GM12878 (cell line): ENCODE measurements at regions not wholly inside any gene's neighbourhood (a gene's known extent, or its start where the extent isn't known, plus 50 kb on each side); places are given as distances from the start of the nearest gene placed in this dataset.

Source experiments
- ATAC-seq: fragments of 200-7000 bp; cut with Tn5 transposase; 3 replicates; pipeline ENCODE4 v1.9.1; 2020; ENCODE audit warnings: mild to moderate bottlenecking, moderate library complexity
- BruUV-seq: library from RNA; stranded (reverse); fragments of 400-500 nt; replicated peaks from 2 replicates; lab custom pipeline; 2021; lab: Mats Ljungman, UMichigan
- CTCF ChIA-PET: fragments of 300-600 bp; sonication (Branson Sonifier 250); formaldehyde crosslinking; extraction: SDS; loops from one replicate; lab custom pipeline; 2021; ENCODE audit warnings: inconsistent platforms; lab: Yijun Ruan, JAX
- POLR2A ChIA-PET: fragments of 350-600 bp; formaldehyde crosslinking; extraction: SDS; loops from one replicate; lab custom pipeline; 2021; ENCODE audit warnings: inconsistent platforms; lab: Charles Lee
- RAD21 ChIA-PET: fragments of 300-600 bp; sonication (Branson Sonifier 250); formaldehyde crosslinking; loops from one replicate; lab custom pipeline; 2023; ENCODE audit warnings: antibody characterized with exemption; ENCODE audit not compliant: unreplicated experiment; lab: Charles Lee
- SMC1A ChIA-PET: fragments of 300-600 bp; sonication (Branson Sonifier 250); formaldehyde crosslinking; loops from one replicate; lab custom pipeline; 2023; ENCODE audit not compliant: unreplicated experiment, uncharacterized antibody; lab: Charles Lee
- DNase-seq: peaks from one replicate; pipeline ENCODE4 v3.0.0-alpha.2; 2011; ENCODE audit warnings: low read depth, low spot score
- FAIRE-seq: peaks from 3 replicates; lab custom pipeline; 2011; peaks lifted over from hg19 to GRCh38; lab: Jason Lieb, UNC
- H2AFZ ChIP-seq: 2 replicates; pipeline ENCODE4 v1.6.0; 2011; ENCODE audit warnings: low read depth, low read length, control low read depth; ENCODE audit not compliant: control insufficient read depth
- H3K27ac ChIP-seq: 2 replicates; pipeline ENCODE4 v1.5.1; 2011; ENCODE audit warnings: control low read depth; ENCODE audit not compliant: control insufficient read depth, insufficient read depth
- H3K27me3 ChIP-seq, 2 experiments: replicated peaks in 1 of 2; 2 replicates each; pipeline versions ENCODE4 v1.6.0 to v1.6.1; 2011; ENCODE audit warnings: low read length in 1 of 2; ENCODE audit not compliant: control insufficient read depth in 2 of 2, insufficient read depth in 2 of 2
- H3K36me3 ChIP-seq, 2 experiments: 2 replicates each; pipeline ENCODE4 v1.5.1; 2011; ENCODE audit warnings: low read length in 1 of 2; ENCODE audit not compliant: control insufficient read depth in 2 of 2, insufficient read depth in 2 of 2
- H3K4me1 ChIP-seq: 2 replicates; pipeline ENCODE4 v1.6.1; 2011; ENCODE audit warnings: mild to moderate bottlenecking, low read length, moderate library complexity, mixed read lengths; ENCODE audit not compliant: control insufficient read depth, insufficient read depth
- H3K4me2 ChIP-seq: 2 replicates; pipeline ENCODE4 v1.6.0; 2011; ENCODE audit warnings: control low read depth; ENCODE audit not compliant: control insufficient read depth, insufficient read depth
- H3K4me3 ChIP-seq: fragments of 200-600 bp; sonication (generic); 2 replicates; pipeline ENCODE4 v1.5.1; 2016
- H3K79me2 ChIP-seq: 2 replicates; pipeline ENCODE4 v1.6.0; 2011; ENCODE audit warnings: low read length; ENCODE audit not compliant: control insufficient read depth, insufficient read depth
- H3K9ac ChIP-seq: 2 replicates; pipeline ENCODE4 v1.8.0; 2011; ENCODE audit warnings: low read length, control low read depth, mixed read lengths; ENCODE audit not compliant: control insufficient read depth, insufficient read depth
- H3K9me3 ChIP-seq: replicated peaks from 3 replicates; pipeline ENCODE4 v1.5.1; 2011; ENCODE audit warnings: mild to moderate bottlenecking, low read length; ENCODE audit not compliant: control insufficient read depth, insufficient read depth
- H4K20me1 ChIP-seq: 2 replicates; pipeline ENCODE4 v1.6.0; 2011; ENCODE audit not compliant: control insufficient read depth, insufficient read depth
- CBX5 ChIP-seq: sonication (generic); IDR thresholded peaks from 2 replicates; pipeline ENCODE4 v1.6.1; 2016; ENCODE audit warnings: low read depth, moderate library complexity, mild to moderate bottlenecking, inconsistent platforms
- EGR1 ChIP-seq, 2 experiments: IDR thresholded peaks; 1 replicate in 1 of 2; 2 replicates in 1 of 2; pipeline ENCODE4 v1.6.1; 2011 to 2012; ENCODE audit warnings: low read depth in 2 of 2, low read length in 2 of 2, borderline replicate concordance in 1 of 2, mild to moderate bottlenecking in 1 of 2, moderate library complexity in 1 of 2
- MTA2 ChIP-seq: fragments of 450-650 bp; IDR thresholded peaks from 2 replicates; pipeline ENCODE4 v1.6.1; 2016; ENCODE audit warnings: low read depth, mild to moderate bottlenecking, moderate library complexity
- WGBS: methylation state at CpG from one replicate; pipeline ENCODE4 v1.1.6; 2016; ENCODE audit warnings: low lambda C conversion rate; ENCODE audit not compliant: insufficient replicate concordance, insufficient coverage; ENCODE audit errors: missing lambda C conversion rate; 5-methylcytosine and 5-hydroxymethylcytosine counted together
- in situ Hi-C: fragments of 300-500 bp; cut with MboI; formaldehyde crosslinking; loops from 9 replicates; pipeline ENCODE4 v1.14.3; 2018; ENCODE audit warnings: mixed read lengths
- intact Hi-C: fragments of 100-400 bp; cut with micrococcal nuclease; formaldehyde crosslinking; loops from one replicate; pipeline ENCODE4 v1.14.2; 2022; ENCODE audit not compliant: unreplicated experiment
- TF ChIP-seq, protein P1 (sequence below): IDR thresholded peaks from 2 replicates; pipeline ENCODE4 v1.6.1; 2012; ENCODE audit warnings: improper control_type of control experiment, low read depth, low read length; ENCODE audit not compliant: insufficient replicate concordance

DNA sequence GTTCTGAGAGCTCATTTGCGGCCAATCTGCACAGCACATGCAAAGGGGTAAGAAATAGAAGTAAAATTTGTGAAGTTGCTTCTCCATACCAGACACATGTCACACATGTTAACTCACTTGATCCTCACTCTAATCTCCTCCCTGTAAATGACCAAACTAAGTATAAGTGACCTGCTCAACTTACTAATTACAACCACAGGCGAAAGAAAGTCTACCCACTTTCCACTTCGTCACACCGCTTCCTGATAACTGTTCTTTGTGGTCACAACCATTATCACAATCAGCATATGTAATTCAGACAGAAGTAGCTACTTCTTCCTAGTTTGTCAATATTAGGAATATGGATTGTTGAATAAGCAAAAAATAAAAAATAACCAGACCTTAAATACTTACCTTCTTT lies 293.7 kb upstream of the CLEC14A start:
- RAD21 ChIA-PET = no interaction called here
- no peak overlapping the region for H3K9ac ChIP-seq
- no peaks in the 10 kb centered on the region for H3K36me3 ChIP-seq
- no peaks in the 10 kb centered on the region for H3K79me2 ChIP-seq
- no peak for FAIRE-seq
- in situ Hi-C loops = no loop called here
- H3K9me3 ChIP-seq = no peaks in the 10 kb centered on the region
- H3K27ac ChIP-seq = no peak overlapping the region
- H2AFZ ChIP-seq = no peak overlapping the region
- CTCF ChIA-PET = no interaction called here
- BruUV-seq = no TSS peak
- WGBS = 26% methylated on average over 4 of the region's 4 CpGs
- no peaks in the 10 kb centered on the region for H3K27me3 ChIP-seq
- intact Hi-C loops = no loop called here
- H4K20me1 ChIP-seq = no peaks in the 10 kb centered on the region
- ATAC-seq = no peak
- TF ChIP-seq, protein P1, sequence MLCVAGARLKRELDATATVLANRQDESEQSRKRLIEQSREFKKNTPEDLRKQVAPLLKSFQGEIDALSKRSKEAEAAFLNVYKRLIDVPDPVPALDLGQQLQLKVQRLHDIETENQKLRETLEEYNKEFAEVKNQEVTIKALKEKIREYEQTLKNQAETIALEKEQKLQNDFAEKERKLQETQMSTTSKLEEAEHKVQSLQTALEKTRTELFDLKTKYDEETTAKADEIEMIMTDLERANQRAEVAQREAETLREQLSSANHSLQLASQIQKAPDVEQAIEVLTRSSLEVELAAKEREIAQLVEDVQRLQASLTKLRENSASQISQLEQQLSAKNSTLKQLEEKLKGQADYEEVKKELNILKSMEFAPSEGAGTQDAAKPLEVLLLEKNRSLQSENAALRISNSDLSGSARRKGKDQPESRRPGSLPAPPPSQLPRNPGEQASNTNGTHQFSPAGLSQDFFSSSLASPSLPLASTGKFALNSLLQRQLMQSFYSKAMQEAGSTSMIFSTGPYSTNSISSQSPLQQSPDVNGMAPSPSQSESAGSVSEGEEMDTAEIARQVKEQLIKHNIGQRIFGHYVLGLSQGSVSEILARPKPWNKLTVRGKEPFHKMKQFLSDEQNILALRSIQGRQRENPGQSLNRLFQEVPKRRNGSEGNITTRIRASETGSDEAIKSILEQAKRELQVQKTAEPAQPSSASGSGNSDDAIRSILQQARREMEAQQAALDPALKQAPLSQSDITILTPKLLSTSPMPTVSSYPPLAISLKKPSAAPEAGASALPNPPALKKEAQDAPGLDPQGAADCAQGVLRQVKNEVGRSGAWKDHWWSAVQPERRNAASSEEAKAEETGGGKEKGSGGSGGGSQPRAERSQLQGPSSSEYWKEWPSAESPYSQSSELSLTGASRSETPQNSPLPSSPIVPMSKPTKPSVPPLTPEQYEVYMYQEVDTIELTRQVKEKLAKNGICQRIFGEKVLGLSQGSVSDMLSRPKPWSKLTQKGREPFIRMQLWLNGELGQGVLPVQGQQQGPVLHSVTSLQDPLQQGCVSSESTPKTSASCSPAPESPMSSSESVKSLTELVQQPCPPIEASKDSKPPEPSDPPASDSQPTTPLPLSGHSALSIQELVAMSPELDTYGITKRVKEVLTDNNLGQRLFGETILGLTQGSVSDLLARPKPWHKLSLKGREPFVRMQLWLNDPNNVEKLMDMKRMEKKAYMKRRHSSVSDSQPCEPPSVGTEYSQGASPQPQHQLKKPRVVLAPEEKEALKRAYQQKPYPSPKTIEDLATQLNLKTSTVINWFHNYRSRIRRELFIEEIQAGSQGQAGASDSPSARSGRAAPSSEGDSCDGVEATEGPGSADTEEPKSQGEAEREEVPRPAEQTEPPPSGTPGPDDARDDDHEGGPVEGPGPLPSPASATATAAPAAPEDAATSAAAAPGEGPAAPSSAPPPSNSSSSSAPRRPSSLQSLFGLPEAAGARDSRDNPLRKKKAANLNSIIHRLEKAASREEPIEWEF = no peak
- TF ChIP-seq MTA2 = peak; percentile 58; the same call in 1 of the 2 replicates
- no peak for TF ChIP-seq EGR1 (IDR thresholded peaks at IDR 0.05; ENCODE audit: borderline replicate concordance in 1 of 2, low read depth in 2 of 2, low read length in 2 of 2)
- TF ChIP-seq CBX5 = no peak
- no peak overlapping the region for H3K4me3 ChIP-seq
- no peak overlapping the region for H3K4me2 ChIP-seq
- DNase-seq = no peak
- POLR2A ChIA-PET = no interaction called here
- H3K4me1 ChIP-seq = no peaks in the 10 kb centered on the region
- SMC1A ChIA-PET = interaction anchor here (0.9 kb wide), 1 partner anchor 52 kb away, joined by 3 read pairs; no protein-coding TSS in a partner anchor
